GM19025 (cell line): ENCODE measurements at regions not wholly inside any gene's neighbourhood (a gene's known extent, or its start where the extent isn't known, plus 50 kb on each side); places are given as distances from the start of the nearest gene placed in this dataset.

Experiments used
- ATAC-seq: cut with Tn5 transposase; IDR thresholded peaks from one replicate; pipeline ENCODE4 v1.9.1; 2021; ENCODE audit warnings: mild to moderate bottlenecking, low read depth, moderate library complexity; ENCODE audit not compliant: unreplicated experiment

- ATAC-seq, result no peak
These were observed 68.0 kb upstream of the NXT1 start for GRCh38 chr20:23282546-23282945.

DNA sequence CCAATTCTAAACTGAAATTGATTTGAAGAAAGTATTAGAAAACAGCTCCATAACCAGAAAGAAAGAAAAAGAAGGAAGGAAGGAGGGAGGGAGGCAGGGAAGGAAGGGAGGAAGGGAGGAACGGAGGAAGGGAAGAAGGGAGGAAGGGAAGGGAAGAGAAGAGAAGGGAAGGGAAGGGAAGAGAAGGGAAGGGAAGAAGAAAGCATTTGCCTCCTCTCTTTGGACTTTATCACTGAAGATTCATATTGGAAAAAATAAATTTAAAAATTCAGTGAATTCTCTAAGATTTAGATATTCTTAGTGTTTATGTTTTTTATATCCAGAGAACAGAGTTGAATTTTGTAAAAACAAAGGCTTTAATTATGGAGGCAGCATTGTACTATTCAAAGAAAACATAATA lies 68.5 kb upstream of the NXT1 start:
- ATAC-seq, result no peak

- no peak for ATAC-seq
These were observed 70.8 kb upstream of the NXT1 start for GRCh38 chr20:23279836-23280235.

- no peak for ATAC-seq
These were observed 72.4 kb upstream of the NXT1 start for GRCh38 chr20:23278172-23278571.

GRCh38 chr20:23277316-23277715 lies 73.3 kb upstream of the NXT1 start:
- no peak for ATAC-seq

DNA sequence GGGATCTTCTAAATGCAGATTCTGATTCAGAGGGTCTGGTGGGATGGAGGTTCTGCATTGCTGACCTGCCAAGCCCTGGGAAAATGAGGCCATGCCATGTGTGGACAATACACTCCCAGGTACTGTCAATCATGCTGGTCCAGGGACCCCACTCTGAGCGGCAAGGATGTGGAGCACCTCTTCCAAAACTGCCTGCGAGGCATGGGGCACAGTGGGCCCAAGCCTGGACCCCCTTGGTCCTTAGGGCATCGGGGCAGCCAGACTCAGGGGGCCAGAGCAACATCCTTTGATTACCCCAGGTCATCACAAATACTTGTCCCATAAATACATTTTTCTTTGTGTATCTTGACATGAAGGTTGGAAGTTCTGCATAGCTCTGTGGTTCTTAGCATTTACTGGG lies 76.8 kb upstream of the NXT1 start:
- ATAC-seq, result no peak

- no peak for ATAC-seq
These were observed 78.2 kb upstream of the NXT1 start for GRCh38 chr20:23272176-23273029.

GRCh38 chr20:23270382-23270911 lies 80.1 kb upstream of the NXT1 start:
- ATAC-seq, result no peak

DNA sequence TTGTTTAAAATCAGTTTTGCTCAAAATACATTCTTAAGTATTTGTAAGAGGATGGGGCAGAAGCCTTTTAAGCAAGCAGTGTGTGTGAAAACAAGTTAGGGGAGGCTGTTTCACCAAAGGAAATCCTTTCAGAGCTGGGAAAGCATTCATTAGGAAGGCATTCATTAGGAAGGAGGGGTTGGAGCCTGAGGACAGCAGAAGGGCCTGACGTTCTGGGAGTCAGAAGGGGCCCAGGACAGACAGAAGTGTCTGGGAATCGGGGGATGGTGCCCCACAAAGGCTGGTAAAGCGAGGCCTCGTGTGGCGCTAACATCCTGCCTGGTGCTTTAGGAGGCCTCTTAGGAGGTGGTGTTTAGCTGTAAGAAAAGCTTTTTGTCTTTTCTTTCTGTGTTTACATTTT lies 80.6 kb upstream of the NXT1 start:
- ATAC-seq, result no peak

- no peak for ATAC-seq
These were observed 81.7 kb upstream of the NXT1 start for GRCh38 chr20:23268792-23269354.

DNA sequence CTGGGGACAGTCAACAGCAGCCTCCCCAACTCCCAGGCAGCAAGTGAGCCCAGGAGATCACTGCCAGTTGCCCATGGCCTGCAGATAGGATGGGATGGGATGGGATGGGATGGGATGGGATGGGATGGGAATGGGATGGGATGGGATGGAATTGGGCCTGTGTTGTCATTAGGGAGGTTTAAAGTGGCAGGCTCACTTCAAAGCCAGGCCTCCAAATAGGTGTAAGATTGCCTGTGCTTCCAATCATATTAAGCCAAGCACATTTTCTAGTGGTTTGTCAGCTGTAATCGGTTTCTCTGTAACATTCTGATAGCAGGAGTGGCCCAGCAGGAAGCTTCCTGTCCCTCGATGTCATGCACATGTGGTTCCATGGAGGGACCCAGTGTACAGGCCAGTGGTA lies 82.7 kb upstream of the NXT1 start:
- ATAC-seq, result no peak

- ATAC-seq, result no peak
These were observed 83.8 kb upstream of the NXT1 start for GRCh38 chr20:23266530-23267398.

DNA sequence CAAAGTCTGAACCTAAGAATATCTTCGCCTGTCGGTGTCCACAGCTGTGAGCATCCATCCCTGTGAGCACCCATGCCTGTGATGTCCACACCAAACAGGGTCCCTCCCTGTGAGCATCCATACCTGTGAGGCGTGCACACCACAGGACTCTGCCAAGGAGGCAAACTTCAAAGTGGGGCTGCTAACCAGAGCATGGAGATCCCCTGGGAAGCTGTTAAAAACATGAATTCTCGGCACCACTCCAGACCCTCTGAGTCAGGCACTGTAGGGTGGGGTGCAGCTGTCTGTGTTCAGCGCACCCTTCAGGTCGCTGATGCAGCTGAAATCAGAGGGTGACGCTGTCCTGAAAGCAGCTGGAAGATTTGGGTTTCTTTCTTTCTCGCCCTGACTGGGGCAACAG lies 85.4 kb upstream of the NXT1 start:
- no peak for ATAC-seq

GRCh38 chr20:23264545-23264944 lies 86.0 kb upstream of the NXT1 start:
- ATAC-seq, result no peak

- ATAC-seq, result no peak
These were observed 90.3 kb upstream of the NXT1 start for GRCh38 chr20:23260181-23260840.

GRCh38 chr20:23258747-23259121 lies 91.9 kb upstream of the NXT1 start:
- no peak for ATAC-seq

- ATAC-seq, result no peak
These were observed 92.5 kb upstream of the NXT1 start for GRCh38 chr20:23257848-23258746.

DNA sequence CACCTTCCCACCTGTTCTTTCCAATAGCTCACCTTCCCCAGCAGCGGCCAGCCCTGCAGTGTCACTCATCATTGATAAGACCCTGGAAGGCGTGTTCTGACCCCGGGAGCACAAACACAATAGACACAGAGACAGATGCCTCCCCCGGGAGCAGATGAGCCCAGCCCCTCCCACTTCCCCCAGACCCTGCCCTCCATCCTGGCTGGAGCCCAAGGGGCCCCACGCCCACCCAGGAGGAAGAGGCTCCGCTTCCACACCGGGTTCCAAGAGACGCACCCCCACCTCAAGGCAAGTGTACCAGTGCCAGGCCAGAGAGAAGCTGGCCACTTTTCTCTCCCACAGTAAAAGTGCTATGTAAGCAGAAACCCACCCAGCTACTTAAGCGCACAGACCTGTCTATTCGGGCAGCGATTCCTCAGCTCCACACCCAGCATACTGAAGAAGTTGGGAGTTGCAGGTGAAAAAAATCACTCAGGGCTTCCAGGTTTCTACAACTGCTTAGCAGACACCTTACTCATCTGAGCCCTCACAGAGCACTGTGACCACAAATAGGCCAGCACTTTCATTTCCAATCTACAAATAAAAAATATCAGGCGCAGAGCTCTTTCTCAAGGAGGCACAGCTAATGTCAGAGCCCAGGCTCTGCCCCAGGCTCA lies 93.4 kb upstream of the NXT1 start:
- no peak for ATAC-seq

- ATAC-seq, result no peak
These were observed 94.7 kb upstream of the NXT1 start for GRCh38 chr20:23255716-23256385.
